Pons (tissue), 1 donor: ENCODE measurements at regions not wholly inside any gene's neighbourhood (a gene's known extent, or its start where the extent isn't known, plus 50 kb on each side); places are given as distances from the start of the nearest gene placed in this dataset.
"Not testable (repeated sequence)": the region's sequence is repeated elsewhere in the genome, so short reads cannot be mapped to it uniquely, and the experiment has no call there.

Experiments
- DNase-seq: peaks from one replicate; pipeline ENCODE4 v3.0.0-alpha.2; 2016; ENCODE audit warnings: low spot score

DNA sequence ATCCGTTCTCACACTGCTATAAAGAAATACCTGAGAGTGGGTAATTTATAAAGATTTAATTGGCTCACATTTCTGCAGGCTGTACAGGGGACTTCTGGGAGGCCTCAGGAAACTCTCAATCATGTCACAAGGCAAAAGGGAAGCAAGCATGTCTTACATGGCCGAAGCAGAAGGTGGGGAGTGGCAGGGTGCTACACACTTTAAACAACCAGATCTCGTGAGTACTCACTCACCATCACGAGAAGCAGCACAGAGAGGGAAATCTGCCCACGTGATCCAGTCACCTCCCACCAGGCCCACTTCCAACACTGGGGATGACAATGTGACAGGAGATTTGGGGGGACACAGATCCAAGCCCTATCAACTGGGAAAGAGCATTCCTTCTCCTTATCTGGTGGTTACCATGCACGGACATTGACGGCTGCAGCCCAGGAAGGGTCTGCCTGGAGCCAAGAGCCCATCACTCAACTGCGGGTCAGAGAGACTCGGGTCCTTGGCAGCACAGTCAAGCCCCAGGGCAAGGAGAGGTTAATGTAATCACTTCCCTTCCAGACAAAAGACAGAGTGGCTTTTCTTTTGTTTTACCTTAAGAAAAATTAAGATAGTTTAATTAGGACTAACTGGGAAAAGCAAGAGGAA is 112.3 kb upstream of the CST7 start:
- no peak for DNase-seq

DNA sequence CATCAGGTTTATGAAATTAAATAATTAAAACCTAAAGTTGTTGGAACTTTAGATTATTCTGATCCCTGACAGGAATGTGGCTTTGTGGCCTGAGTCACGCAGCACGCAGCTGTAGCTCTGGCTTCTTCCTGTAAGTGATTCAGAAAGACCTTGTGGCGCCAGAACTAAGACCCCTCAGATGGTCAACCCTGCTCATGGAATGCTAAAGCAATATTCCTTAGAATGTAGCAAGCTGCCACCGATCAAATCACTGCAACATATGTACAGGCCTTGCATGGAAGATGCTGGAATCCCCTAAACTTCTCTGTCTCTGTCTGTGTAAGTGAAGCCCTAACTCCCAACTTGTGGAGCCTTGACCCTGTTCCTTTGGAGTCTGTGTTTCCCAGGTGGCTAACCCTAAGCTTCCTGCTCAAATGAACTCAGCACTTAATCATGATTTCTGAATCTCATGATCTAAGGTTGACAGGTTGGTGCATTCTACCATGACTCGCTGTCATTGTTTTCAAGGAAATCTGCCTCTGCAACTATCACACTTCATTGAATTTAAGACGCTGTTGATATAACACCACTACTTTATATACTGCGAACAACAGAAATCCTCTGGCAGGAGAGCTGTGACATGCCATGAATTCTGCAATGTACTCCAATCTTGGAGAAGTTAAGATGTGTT is 111.2 kb upstream of the CST7 start:
- DNase-seq: no peak

DNA sequence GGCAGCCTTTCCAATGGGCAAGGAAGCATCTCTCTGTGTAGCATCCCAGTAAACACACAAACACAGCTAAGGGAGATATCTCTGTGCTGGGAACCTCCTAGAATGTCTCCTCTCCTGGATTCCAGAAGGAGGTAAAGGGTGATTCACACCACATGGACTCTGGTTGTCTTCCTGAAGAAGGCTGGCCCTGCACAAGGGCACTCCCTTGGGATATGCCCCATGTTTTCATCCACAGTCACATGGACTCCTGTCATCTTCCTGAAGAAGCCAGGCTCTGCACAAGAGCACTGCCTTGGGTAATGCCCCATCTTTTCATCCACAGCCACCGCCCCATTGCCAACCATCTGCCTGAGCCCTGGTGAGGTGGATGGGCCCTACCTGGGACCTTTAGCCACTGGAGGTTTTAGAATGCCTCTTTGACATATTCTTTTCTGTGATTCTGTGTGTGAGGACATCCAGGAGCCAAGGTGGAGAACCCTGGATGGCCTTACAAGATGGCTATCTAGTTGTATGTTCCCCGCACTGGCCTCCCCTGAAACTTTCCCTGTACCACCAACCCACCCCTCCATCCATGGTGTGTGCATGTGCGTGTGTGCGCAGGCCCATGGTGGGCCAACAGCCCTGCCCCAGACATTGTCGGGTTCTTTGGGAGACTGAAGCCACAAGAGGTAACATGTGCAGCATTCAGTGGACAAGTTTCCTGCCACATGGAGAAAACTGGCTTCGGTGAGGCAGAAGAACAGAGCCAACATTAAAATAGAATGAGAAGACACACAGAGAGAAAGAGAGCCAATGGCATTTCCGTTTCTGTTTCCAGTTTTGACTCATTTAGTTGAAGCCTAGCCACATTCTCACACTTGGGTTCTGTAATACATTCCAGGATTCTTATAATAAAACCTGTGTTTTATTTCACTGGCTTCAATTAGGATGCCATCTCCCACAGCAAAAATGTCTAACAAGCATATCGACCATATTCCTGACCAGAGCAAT is 110.2 kb upstream of the CST7 start:
- DNase-seq: no peak

DNA sequence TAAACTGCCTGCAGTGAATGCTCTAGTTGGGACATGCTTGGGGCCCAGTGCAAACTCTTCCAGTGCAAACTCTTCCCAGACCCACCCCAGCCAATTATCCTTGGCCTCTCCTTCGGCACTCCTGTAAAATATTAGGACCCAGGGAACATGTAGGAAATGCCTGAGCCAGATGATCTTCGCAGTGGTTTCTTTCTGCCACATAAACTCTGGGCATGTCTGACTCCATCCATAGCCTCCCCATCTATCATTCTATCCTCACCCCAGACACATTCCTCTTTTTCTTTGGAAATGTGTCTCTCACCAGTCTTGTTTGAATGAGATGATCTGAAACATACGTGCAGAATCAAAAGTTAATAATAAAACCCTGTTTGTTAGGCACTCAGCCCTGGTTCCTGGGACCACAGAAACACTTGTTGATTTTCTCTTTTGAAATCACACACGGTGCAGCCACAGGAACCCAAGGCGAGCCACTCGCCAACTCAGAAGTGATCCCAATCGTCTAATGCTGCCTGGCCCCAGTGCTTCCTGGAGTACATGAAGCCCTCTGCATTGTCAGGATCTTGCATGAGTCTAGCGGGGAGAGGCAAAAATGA is 108.9 kb upstream of the CST7 start:
- no peak for DNase-seq

DNA sequence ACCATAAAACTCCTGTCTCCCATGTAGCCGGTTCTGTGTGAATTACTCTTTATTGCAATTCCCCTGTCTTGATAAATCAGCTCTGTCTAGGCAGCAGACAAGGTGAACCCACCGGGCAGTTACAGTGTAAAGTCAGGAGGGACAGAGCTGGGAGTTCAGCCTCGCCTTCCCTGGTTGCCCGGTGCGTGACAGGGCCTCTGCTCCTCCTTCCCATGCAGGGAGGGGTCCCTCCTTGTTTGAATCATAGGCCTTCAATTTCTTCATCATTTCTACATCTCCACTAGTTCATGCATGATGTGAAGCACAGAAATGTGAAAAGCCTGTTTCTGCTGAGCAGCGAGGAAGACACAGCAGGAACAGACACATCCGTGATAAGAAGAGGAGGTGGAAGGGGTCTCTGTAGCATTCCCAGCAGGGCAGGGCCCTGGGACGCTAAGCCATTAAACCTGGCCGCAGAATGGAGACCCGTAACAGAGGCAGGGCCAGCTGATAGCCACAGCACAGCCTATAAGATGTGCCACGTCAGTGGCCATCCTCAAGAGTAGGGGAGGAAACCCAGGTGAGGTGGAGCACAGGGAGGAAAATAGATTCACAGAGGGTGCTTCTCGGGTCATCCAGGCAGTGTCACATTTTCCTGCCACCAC is 106.7 kb upstream of the CST7 start:
- no peak for DNase-seq

DNA sequence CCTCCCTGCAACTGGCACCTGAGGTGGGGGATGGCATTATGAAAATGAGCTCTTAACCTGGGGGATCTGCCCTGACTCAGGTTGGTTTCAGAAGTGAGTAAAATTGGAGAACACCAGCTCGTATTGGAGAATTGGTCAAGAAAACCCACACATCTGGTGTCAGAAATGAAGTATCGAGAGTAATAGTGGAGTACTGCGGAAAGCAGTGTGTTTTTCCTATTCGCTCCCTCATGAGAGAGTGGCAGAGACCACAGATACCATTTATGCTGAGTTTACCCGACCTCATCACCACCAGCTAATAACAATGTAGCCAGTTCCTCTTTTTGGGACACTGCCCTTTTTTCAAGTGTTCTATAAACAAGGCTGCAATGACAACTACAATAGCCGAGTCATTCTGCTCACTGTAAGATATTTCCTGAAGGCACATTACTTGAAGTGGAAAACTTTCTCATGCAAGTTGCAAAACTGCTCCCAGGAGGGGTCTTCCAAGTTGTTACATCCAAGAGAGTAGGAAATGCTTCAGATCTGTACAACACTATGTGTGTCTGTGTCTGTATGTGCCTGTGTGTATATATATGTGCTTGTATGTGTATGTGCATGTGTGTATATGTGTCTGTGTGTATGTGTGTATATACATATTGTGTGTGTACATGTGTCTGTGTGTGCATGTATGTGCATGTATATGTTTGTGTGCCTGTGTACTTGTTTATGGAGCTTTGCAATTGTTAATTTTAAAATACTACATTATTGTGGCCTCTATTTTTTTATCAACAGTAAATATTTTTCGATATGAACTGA is 106.0 kb upstream of the CST7 start:
- DNase-seq: peak; percentile 37

DNA sequence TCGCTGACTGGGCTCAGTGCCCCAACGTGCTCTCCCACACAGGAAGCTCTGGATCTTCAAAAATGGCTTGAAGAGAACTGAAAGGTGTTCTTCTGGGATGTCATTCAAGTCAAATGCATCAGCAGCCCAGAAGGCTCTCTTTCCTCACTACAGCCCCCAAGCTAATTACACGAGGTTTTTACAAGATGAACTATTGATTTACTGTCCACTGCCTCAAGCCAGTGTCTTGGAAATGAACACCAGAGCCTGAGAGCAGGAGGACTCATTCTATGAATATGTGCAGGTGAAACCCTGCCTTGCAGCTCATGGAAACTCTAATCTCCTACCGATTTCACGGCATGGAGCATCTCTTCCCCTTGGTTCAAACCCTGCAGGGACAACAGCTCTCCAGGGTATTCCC is 98.9 kb upstream of the CST7 start:
- no peak for DNase-seq

DNA sequence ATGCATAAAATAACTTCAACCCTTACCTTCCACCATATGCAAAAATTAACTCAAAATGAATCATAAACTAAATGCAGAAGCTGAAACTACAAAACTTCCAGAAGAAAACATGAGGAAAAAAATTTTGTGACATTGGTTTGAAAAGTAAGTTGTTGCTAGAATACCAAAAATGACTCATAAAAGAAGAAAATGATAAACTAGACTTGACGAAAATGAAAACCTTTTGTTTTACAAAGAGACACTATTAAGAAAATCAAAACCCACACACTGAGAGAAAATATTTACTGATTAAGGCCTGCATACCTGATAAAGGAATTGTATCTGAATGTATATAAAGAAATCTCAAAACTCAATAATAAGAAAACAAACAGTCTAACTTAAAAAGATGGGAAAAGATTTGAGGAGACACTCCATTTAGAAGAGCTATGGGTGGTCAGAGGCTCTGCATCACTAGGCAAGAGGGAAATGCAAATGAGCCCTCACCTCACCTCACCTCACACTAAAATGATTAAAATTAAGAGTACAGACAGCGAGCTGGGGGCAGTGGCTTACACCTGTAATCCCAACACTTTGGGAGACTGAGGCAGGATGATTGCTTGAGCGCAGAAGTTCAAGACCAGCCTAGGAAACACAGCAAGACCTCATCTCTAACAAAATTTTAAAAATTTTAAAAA is 97.6 kb upstream of the CST7 start:
- no peak for DNase-seq

DNA sequence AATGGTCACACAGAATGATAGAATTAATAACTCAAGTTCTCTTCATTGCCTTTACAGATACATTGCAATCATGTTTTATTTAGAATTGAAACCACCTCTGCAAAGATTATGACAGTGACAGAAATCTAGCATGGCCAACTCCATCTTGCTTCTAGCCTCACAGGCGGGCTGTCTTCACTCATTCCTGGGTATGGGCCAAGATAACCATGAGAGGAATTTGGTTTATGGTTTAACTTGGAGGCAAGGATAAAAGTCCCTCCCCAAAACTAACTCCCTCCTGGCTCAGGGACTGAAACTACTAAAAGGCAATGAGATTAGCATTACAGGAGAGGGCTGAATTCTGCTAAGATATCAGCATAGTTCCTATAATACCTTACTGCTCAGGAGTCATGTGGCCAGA is 95.2 kb upstream of the CST7 start:
- DNase-seq: no peak

DNA sequence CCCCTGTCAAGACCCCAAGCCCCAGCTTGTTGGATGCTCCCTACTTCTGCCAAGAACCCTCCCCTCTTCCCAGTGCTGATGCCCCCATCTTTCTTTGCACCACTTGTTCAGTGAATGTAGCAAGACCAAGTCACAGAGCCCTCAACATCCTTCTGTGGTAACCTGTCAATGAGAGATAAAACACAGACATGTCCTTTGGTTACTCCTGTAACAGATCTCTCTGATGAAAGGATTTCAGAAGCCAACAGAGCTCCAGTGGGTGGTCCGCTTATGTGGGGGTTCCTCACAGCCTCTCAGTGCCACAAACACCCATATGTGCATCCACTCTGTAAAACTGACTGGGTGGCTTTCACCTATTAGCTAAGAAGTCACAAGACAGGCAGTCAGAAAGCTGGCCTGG is 93.2 kb upstream of the CST7 start:
- DNase-seq: no peak

DNA sequence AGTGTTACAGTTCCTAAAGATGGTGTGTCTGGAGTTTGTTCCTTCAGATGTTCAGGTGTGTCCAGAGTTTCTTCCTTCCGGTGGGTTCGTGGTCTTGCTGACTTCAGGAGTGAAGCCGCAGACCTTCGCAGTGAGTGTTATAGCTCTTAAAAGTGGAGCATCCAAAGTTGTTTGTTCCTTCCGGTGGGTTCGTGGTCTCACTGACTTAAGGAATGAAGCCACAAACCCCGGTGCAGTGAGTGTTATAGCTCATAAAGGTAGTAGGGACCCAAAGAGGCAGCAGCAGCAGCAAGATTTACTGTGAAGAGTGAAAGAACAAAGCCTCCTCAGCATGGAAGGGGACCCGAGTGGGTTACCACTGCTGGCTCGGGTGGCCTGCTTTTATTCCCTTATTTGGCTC is 90.6 kb upstream of the CST7 start:
- DNase-seq: not testable (repeated sequence)

DNA sequence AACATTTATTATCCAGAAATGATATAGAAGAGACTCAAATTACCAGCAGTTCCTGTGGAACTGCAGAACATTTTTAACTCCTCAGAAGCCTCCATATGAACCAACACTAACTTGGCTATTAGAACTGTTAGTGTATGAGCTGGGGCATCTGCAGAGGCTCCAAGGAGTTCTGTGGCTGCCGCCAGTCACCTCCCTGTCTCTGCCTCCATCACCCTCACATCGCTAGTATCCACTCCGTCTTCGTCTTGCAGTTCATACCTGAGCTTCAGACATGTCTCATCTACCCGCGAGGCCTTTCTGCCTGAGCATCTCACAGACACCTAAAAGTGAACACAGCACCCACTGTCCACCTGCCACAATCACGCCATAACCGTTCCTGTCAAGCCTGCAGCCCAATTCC is 89.5 kb upstream of the CST7 start:
- DNase-seq: no peak

DNA sequence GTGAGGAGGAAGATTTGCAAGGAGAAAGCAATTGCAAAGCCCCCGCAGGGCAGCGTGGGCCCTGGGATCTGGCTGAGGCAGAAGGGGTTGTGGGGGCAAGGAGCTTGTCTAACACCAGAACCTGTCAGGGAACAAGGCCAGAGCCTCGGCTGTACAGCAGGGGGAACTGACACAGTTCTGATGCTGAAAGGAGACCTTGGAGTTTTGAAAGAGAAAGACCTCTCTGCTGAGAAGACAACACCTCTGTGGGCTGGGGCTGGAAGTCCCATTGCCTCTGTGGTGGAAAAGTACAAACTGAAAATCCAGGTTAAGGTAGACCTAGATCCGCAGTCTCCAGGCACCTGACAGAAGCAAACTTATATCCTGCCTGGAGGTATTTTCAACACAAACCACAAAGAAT is 86.9 kb upstream of the CST7 start:
- no peak for DNase-seq

DNA sequence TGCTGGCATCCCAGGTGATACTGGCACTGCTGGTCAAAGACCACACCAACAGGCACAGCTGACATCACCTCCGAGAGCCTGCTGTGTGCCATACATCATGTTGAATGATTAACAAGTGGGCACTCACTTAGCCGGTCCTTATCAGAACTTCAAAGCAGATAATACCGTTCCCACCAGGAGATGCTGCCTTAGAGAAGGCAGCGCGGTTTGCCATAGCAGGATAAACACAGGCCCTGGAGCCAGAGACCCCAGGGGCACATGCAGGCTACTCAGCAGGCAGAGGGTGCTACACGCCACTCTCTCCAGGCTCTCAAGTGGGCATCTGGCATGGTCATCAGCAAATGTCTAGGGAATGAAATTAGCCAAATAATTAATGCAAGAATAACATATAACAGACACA is 86.5 kb upstream of the CST7 start:
- DNase-seq: no peak

DNA sequence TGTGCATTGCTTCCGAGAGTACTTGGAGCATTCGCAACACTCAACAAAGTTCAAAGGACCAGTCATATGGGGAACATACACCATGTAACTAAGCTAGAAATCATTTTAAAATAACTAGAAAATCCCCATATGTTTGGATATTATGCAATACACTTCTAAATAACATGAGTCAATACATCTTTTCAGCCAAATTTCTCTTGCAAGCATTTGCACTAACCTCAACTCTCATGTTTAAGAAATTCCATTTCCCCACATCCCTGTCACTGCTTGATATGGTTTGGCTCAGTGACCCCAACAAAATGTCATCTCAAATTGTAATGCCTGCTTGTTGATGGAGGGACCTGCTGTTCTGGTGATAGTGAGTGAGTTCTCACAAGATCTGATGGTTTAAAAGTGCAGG is 85.7 kb upstream of the CST7 start:
- no peak for DNase-seq

DNA sequence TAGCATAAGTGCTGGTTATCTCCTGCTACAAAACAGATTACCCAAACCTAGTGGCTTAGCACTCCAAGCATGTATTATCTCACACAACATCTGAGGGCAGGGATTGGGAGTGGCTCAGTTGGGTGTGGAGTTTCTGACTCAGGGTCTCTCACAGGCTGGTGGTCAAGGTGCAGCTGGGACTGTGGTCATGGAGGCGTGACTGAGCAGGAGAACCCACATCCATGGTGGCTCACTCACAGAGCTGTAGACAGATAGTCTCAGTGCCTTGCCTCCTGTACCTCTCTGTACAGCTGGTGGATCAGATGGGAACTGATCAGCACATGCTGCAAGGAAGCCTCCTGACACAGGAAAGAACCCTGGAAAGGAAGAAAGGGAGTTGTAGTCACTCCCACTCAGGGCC is 83.1 kb upstream of the CST7 start:
- no peak for DNase-seq

DNA sequence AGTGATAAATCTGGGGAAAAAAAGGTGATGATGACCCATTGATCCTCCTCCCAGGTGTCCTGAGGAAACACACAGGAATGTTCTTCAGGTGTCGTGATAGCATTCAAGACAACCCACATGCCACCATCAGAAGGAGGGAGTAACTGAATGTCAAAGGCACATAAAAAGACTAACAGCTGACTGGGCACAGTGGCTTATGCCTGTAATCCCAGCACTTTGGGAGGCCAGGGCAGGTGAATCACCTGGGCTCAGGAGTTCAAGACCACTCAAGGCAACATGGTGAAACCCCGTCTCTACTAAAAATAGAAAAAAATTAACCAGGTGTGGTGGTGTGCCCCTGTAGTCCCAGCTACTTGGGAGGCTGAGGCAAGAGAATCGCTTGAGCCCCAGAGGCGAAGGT is 82.3 kb upstream of the CST7 start:
- DNase-seq: no peak

DNA sequence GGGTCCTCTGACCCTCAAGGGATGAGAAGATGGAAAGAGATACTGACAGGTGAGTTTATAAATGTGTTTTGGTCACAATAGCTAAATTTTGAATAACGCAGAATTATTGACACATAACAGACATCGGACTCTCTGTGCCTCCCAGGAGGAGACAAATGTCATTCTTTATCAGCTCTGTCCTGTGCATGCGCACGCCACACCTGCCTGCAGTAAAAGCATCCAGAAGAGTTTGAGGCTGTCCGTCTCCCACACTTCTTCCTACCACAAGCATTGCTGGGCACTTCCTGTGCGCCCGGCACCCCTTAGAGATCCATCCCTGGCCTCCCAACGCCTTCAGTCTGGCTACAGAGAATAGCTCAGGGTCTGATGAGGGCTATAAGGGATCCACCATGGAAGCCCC is 81.5 kb upstream of the CST7 start:
- DNase-seq: no peak

DNA sequence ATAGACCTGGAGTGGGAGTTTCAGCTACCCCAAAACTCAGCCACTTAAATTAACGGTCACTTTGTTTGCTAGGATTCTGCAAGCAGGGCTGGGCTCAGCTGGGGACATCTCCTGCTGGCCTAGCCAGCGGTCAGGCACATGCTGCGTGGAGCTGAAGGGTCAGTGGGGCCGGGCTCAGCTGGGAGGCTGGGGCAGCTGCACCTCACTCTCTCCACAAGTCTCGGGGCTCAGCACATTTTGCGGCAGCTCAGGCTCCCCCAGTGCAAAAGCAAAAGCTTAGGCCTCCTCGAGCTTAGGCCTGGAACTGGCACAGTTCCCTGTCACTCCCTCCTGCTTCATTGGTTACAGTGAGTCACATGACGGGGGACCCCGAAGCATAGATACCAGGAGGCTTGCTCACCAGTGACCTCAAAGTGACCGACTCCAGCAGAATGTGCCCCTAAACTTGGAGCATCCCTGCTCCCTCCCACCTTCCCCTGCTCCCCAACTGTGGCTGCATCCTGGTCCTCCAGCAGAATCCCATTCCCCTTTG is 80.6 kb upstream of the CST7 start:
- DNase-seq: no peak

DNA sequence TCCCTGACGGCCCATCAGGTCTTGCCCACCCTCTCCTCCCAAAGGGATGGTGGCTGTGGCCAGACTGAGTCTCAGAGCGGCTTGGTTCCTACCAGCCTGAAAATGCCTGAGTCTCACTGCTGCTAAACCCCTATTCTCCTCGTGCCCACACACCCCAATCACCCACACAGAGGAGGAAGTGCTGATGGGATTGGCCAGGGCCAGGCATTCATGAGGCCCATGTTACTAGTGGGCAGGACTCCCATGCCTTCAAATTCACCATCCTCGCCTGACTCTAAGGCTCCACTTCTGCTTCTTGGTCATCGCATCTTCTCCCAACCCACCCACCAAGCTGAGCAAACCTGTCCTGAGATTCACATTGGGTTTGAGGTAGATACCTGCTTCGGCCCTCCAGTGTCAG is 80.1 kb upstream of the CST7 start:
- no peak for DNase-seq
